ENCODE measurements at regions not wholly inside any gene's neighbourhood (a gene's known extent, or its start where the extent isn't known, plus 50 kb on each side); places are given as distances from the start of the nearest gene placed in this dataset.

GRCh38 chr4:115906428-115906827 lies 793.0 kb upstream of the NDST4 start:
- CTCF ChIA-PET, result interaction anchor here (0.6 to 1.6 kb wide), 4 partner anchors 13 to 1374 kb away, joined by 3 to 4 read pairs (median 3); no protein-coding TSS in a partner anchor
- H3K36me3 Mint-ChIP-seq (ENCODE audit: insufficient read depth, unreplicated experiment), result no peaks in the 10 kb centered on the region
- H3K27ac Mint-ChIP-seq (ENCODE audit: low read depth, unreplicated experiment), result no peak overlapping the region
- DNase-seq (ENCODE audit: unreplicated experiment), result no peak
- no peaks in the 10 kb centered on the region for H3K4me1 Mint-ChIP-seq (ENCODE audit: insufficient read depth, unreplicated experiment)
- no peaks in the 10 kb centered on the region for H3K27me3 Mint-ChIP-seq (ENCODE audit: insufficient read depth, unreplicated experiment)
- H3K4me3 Mint-ChIP-seq (ENCODE audit: unreplicated experiment), result no peak overlapping the region
- H3K9me3 Mint-ChIP-seq (ENCODE audit: unreplicated experiment), result peaks cover 5% of the 10 kb centered on the region
- intact Hi-C loops (cut with micrococcal nuclease), result no loop called here
- POLR2A ChIA-PET, result interaction anchor here (0.5 kb wide), 1 partner anchor 29 kb away, joined by 3 read pairs; no protein-coding TSS in a partner anchor
- BruUV-seq (replicated peaks), result no TSS peak
- TF ChIP-seq, protein P1, sequence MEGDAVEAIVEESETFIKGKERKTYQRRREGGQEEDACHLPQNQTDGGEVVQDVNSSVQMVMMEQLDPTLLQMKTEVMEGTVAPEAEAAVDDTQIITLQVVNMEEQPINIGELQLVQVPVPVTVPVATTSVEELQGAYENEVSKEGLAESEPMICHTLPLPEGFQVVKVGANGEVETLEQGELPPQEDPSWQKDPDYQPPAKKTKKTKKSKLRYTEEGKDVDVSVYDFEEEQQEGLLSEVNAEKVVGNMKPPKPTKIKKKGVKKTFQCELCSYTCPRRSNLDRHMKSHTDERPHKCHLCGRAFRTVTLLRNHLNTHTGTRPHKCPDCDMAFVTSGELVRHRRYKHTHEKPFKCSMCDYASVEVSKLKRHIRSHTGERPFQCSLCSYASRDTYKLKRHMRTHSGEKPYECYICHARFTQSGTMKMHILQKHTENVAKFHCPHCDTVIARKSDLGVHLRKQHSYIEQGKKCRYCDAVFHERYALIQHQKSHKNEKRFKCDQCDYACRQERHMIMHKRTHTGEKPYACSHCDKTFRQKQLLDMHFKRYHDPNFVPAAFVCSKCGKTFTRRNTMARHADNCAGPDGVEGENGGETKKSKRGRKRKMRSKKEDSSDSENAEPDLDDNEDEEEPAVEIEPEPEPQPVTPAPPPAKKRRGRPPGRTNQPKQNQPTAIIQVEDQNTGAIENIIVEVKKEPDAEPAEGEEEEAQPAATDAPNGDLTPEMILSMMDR (IDR thresholded peaks at IDR 0.05; ENCODE audit: unreplicated experiment), result no peak

- no peaks in the 10 kb centered on the region for H3K4me1 Mint-ChIP-seq (ENCODE audit: insufficient read depth, unreplicated experiment)
Measured at GRCh38 chr4:115883847-115884246, 770.4 kb upstream of the NDST4 start.

GRCh38 chr4:115883231-115883630 lies 769.8 kb upstream of the NDST4 start:
- no peaks in the 10 kb centered on the region for H3K27me3 Mint-ChIP-seq (ENCODE audit: insufficient read depth, unreplicated experiment)
- TF ChIP-seq, protein P1 (IDR thresholded peaks at IDR 0.05; ENCODE audit: unreplicated experiment), result no peak
- CTCF ChIA-PET, result interaction anchor here (0.6 kb wide), 1 partner anchor 25 kb away, joined by 3 read pairs; no protein-coding TSS in a partner anchor
- no peak overlapping the region for H3K4me3 Mint-ChIP-seq (ENCODE audit: unreplicated experiment)
- intact Hi-C loops (cut with micrococcal nuclease), result no loop called here
- H3K36me3 Mint-ChIP-seq (ENCODE audit: insufficient read depth, unreplicated experiment), result no peaks in the 10 kb centered on the region
- no peak overlapping the region for H3K27ac Mint-ChIP-seq (ENCODE audit: low read depth, unreplicated experiment)
- no TSS peak for BruUV-seq (replicated peaks)
- POLR2A ChIA-PET, result no interaction called here
- no peak for DNase-seq (ENCODE audit: unreplicated experiment)
- no peaks in the 10 kb centered on the region for H3K9me3 Mint-ChIP-seq (ENCODE audit: unreplicated experiment)
- no peaks in the 10 kb centered on the region for H3K4me1 Mint-ChIP-seq (ENCODE audit: insufficient read depth, unreplicated experiment)

More at GRCh38 chr4:115883847-115884246, 770.4 kb upstream of the NDST4 start:
- Mint-ChIP-seq H3K27ac (ENCODE audit: low read depth, unreplicated experiment) (no peak overlapping the region), H3K36me3 (ENCODE audit: insufficient read depth, unreplicated experiment) (no peaks in the 10 kb centered on the region), H3K4me3 (ENCODE audit: unreplicated experiment) (no peak overlapping the region), H3K27me3 (ENCODE audit: insufficient read depth, unreplicated experiment) (no peaks in the 10 kb centered on the region), H3K9me3 (ENCODE audit: unreplicated experiment) (no peaks in the 10 kb centered on the region)
- no TSS peak for BruUV-seq (replicated peaks)
- intact Hi-C loops (cut with micrococcal nuclease), result no loop called here
- TF ChIP-seq, protein P1 (IDR thresholded peaks at IDR 0.05; ENCODE audit: unreplicated experiment), result no peak
- CTCF ChIA-PET, result no interaction called here
- no peak for DNase-seq (ENCODE audit: unreplicated experiment)
- POLR2A ChIA-PET, result no interaction called here

- no peaks in the 10 kb centered on the region for H3K27me3 Mint-ChIP-seq (ENCODE audit: insufficient read depth, unreplicated experiment)
- ChIA-PET CTCF (interaction anchor here (0.7 kb wide), 1 partner anchor 20 kb away, joined by 3 read pairs; no protein-coding TSS in a partner anchor), POLR2A (no interaction called here)
- H3K4me1 Mint-ChIP-seq (ENCODE audit: insufficient read depth, unreplicated experiment), result no peaks in the 10 kb centered on the region
- H3K36me3 Mint-ChIP-seq (ENCODE audit: insufficient read depth, unreplicated experiment), result no peaks in the 10 kb centered on the region
- TF ChIP-seq, protein P1 (IDR thresholded peaks at IDR 0.05; ENCODE audit: unreplicated experiment), result no peak
- intact Hi-C loops (cut with micrococcal nuclease), result no loop called here
- no peak overlapping the region for H3K4me3 Mint-ChIP-seq (ENCODE audit: unreplicated experiment)
- no peaks in the 10 kb centered on the region for H3K9me3 Mint-ChIP-seq (ENCODE audit: unreplicated experiment)
- no peak for DNase-seq (ENCODE audit: unreplicated experiment)
- no TSS peak for BruUV-seq (replicated peaks)
- no peak overlapping the region for H3K27ac Mint-ChIP-seq (ENCODE audit: low read depth, unreplicated experiment)
Measured at GRCh38 chr4:115873048-115873447, 759.6 kb upstream of the NDST4 start.
